IgD-negative memory B cell (primary cell): ENCODE measurements at regions not wholly inside any gene's neighbourhood (a gene's known extent, or its start where the extent isn't known, plus 50 kb on each side); places are given as distances from the start of the nearest gene placed in this dataset.

Experiments
- H3K27ac Mint-ChIP-seq, 3 donors: one replicate each; pipeline ENCODE4 v1.8.0; 2020 to 2022; ENCODE audit warnings: mild to moderate bottlenecking in 3 of 3, mixed read lengths in 3 of 3, moderate library complexity in 1 of 3
- H3K27me3 Mint-ChIP-seq: one replicate; pipeline ENCODE4 v1.8.0; 2021; ENCODE audit warnings: mixed read lengths
- H3K36me3 Mint-ChIP-seq: one replicate; pipeline ENCODE4 v1.8.0; 2020; ENCODE audit warnings: mild to moderate bottlenecking, mixed read lengths
- H3K4me1 Mint-ChIP-seq, 3 donors: one replicate each; pipeline ENCODE4 v1.8.0; 2020 to 2022; ENCODE audit warnings: mixed read lengths in 3 of 3, mild to moderate bottlenecking in 1 of 3
- H3K4me3 Mint-ChIP-seq, 4 donors: one replicate each; pipeline ENCODE4 v1.8.0; 2020 to 2022; ENCODE audit warnings: mild to moderate bottlenecking in 4 of 4, mixed read lengths in 4 of 4, moderate library complexity in 3 of 4
- H3K9me3 Mint-ChIP-seq, 3 donors: one replicate each; pipeline ENCODE4 v1.8.0; 2020 to 2021; ENCODE audit warnings: mixed read lengths in 3 of 3, mild to moderate bottlenecking in 1 of 3

- Mint-ChIP-seq H3K4me3 (no peak overlapping the region), H3K27ac (no peak overlapping the region), H3K4me1 (no peaks in the 10 kb centered on the region), H3K9me3 (peaks cover 0 to 4% (median 1%) of the 10 kb centered on the region in 3 donors), H3K27me3 (peaks cover 5% of the 10 kb centered on the region), H3K36me3 (no peaks in the 10 kb centered on the region)
Observed at GRCh38 chr13:97057176-97057575, 62.9 kb upstream of the OXGR1 start.

- Mint-ChIP-seq H3K27ac (peak overlapping the region in 1 of 3 donors; percentile 31), H3K9me3 (peaks cover 0 to 4% (median 1%) of the 10 kb centered on the region in 3 donors), H3K36me3 (no peaks in the 10 kb centered on the region), H3K4me3 (no peak overlapping the region), H3K4me1 (no peaks in the 10 kb centered on the region), H3K27me3 (peaks cover 9% of the 10 kb centered on the region)
Observed at GRCh38 chr13:97058391-97058790, 64.1 kb upstream of the OXGR1 start.

GRCh38 chr13:97058926-97059325 lies 64.7 kb upstream of the OXGR1 start:
- H3K9me3 Mint-ChIP-seq, result peaks cover 0 to 4% (median 1%) of the 10 kb centered on the region in 3 donors

GRCh38 chr13:97067017-97067895 lies 73.0 kb upstream of the OXGR1 start:
- Mint-ChIP-seq H3K9me3 (no peaks in the 10 kb centered on the region), H3K27me3 (peaks cover 6% of the 10 kb centered on the region), H3K27ac (no peak overlapping the region), H3K4me1 (no peaks in the 10 kb centered on the region), H3K4me3 (no peak overlapping the region), H3K36me3 (peaks cover 2% of the 10 kb centered on the region)

More at GRCh38 chr13:97058926-97059325, 64.7 kb upstream of the OXGR1 start:
- no peaks in the 10 kb centered on the region for H3K36me3 Mint-ChIP-seq
- no peak overlapping the region for H3K27ac Mint-ChIP-seq
- no peak overlapping the region for H3K4me3 Mint-ChIP-seq
- H3K4me1 Mint-ChIP-seq, result no peaks in the 10 kb centered on the region
- peaks cover 9% of the 10 kb centered on the region for H3K27me3 Mint-ChIP-seq

GRCh38 chr13:97068151-97068550 lies 73.9 kb upstream of the OXGR1 start:
- Mint-ChIP-seq H3K27ac (no peak overlapping the region), H3K27me3 (peaks cover 3% of the 10 kb centered on the region), H3K4me3 (no peak overlapping the region), H3K36me3 (peaks cover 2% of the 10 kb centered on the region), H3K9me3 (no peaks in the 10 kb centered on the region), H3K4me1 (no peaks in the 10 kb centered on the region)

- peaks cover 2% of the 10 kb centered on the region for H3K36me3 Mint-ChIP-seq
- H3K9me3 Mint-ChIP-seq, result peaks cover 2 to 8% (median 2%) of the 10 kb centered on the region in 3 donors
- H3K27me3 Mint-ChIP-seq, result peaks cover 2% of the 10 kb centered on the region
- no peak overlapping the region for H3K27ac Mint-ChIP-seq
- H3K4me1 Mint-ChIP-seq, result no peaks in the 10 kb centered on the region
- no peak overlapping the region for H3K4me3 Mint-ChIP-seq
Observed at GRCh38 chr13:97069050-97069815, 75.0 kb upstream of the OXGR1 start.

GRCh38 chr13:97072297-97072696 lies 78.0 kb upstream of the OXGR1 start:
- no peaks in the 10 kb centered on the region for H3K4me1 Mint-ChIP-seq
- no peak overlapping the region for H3K27ac Mint-ChIP-seq
- peaks cover 2% of the 10 kb centered on the region for H3K36me3 Mint-ChIP-seq
- H3K27me3 Mint-ChIP-seq, result peaks cover 2% of the 10 kb centered on the region
- H3K9me3 Mint-ChIP-seq, result peaks cover 5 to 16% (median 6%) of the 10 kb centered on the region in 3 donors
- no peak overlapping the region for H3K4me3 Mint-ChIP-seq

GRCh38 chr13:97074618-97075017 lies 80.3 kb upstream of the OXGR1 start:
- Mint-ChIP-seq H3K36me3 (peaks cover 2% of the 10 kb centered on the region), H3K4me3 (no peak overlapping the region), H3K4me1 (no peaks in the 10 kb centered on the region), H3K27me3 (peaks cover 2% of the 10 kb centered on the region), H3K27ac (no peak overlapping the region), H3K9me3 (peaks cover 5 to 16% (median 6%) of the 10 kb centered on the region in 3 donors)

- no peak overlapping the region for H3K27ac Mint-ChIP-seq
- peaks cover 2% of the 10 kb centered on the region for H3K27me3 Mint-ChIP-seq
- no peak overlapping the region for H3K4me3 Mint-ChIP-seq
- H3K4me1 Mint-ChIP-seq, result no peaks in the 10 kb centered on the region
- no peaks in the 10 kb centered on the region for H3K36me3 Mint-ChIP-seq
- H3K9me3 Mint-ChIP-seq, result peaks cover 5 to 16% (median 7%) of the 10 kb centered on the region in 3 donors
Observed at GRCh38 chr13:97076898-97077297, 82.6 kb upstream of the OXGR1 start.

- Mint-ChIP-seq H3K4me3 (no peak overlapping the region), H3K9me3 (peaks cover 5 to 16% (median 7%) of the 10 kb centered on the region in 3 donors), H3K27ac (no peak overlapping the region), H3K36me3 (no peaks in the 10 kb centered on the region), H3K4me1 (peaks cover 0 to 3% (median 0%) of the 10 kb centered on the region in 3 donors), H3K27me3 (peaks cover 2% of the 10 kb centered on the region)
Observed at GRCh38 chr13:97077341-97077740, 83.1 kb upstream of the OXGR1 start.

- peaks cover 0 to 3% (median 1%) of the 10 kb centered on the region in 3 donors for H3K9me3 Mint-ChIP-seq
Observed at GRCh38 chr13:97079726-97080125, 85.5 kb upstream of the OXGR1 start.

GRCh38 chr13:97082461-97083207 lies 88.4 kb upstream of the OXGR1 start:
- H3K36me3 Mint-ChIP-seq, result no peaks in the 10 kb centered on the region
- peaks cover 0 to 3% (median 0%) of the 10 kb centered on the region in 3 donors for H3K4me1 Mint-ChIP-seq
- H3K27ac Mint-ChIP-seq, result no peak overlapping the region
- peaks cover 0 to 13% (median 1%) of the 10 kb centered on the region in 3 donors for H3K9me3 Mint-ChIP-seq
- no peak overlapping the region for H3K4me3 Mint-ChIP-seq
- H3K27me3 Mint-ChIP-seq, result no peaks in the 10 kb centered on the region

More at GRCh38 chr13:97079726-97080125, 85.5 kb upstream of the OXGR1 start:
- Mint-ChIP-seq H3K4me1 (peaks cover 0 to 3% (median 0%) of the 10 kb centered on the region in 3 donors), H3K27ac (no peak overlapping the region), H3K4me3 (no peak overlapping the region), H3K27me3 (peaks cover 2% of the 10 kb centered on the region), H3K36me3 (no peaks in the 10 kb centered on the region)

- Mint-ChIP-seq H3K9me3 (peaks cover 0 to 14% (median 0%) of the 10 kb centered on the region in 3 donors), H3K36me3 (no peaks in the 10 kb centered on the region), H3K27me3 (peaks cover 2% of the 10 kb centered on the region), H3K27ac (no peak overlapping the region), H3K4me1 (no peaks in the 10 kb centered on the region), H3K4me3 (no peak overlapping the region)
Observed at GRCh38 chr13:97091196-97091595, 96.9 kb upstream of the OXGR1 start.

- Mint-ChIP-seq H3K4me1 (no peaks in the 10 kb centered on the region), H3K36me3 (no peaks in the 10 kb centered on the region), H3K27me3 (peaks cover 4% of the 10 kb centered on the region), H3K9me3 (peaks cover 0 to 6% (median 1%) of the 10 kb centered on the region in 3 donors), H3K4me3 (no peak overlapping the region), H3K27ac (no peak overlapping the region)
Observed at GRCh38 chr13:97100821-97101220, 106.5 kb upstream of the OXGR1 start.
